Mucosa of descending colon (tissue), 3 donors: ENCODE measurements at regions not wholly inside any gene's neighbourhood (a gene's known extent, or its start where the extent isn't known, plus 50 kb on each side); places are given as distances from the start of the nearest gene placed in this dataset.

Experiments
- ATAC-seq: fragments of 200-7000 bp; cut with Tn5 transposase; one replicate; pipeline ENCODE4 v1.9.1; 2020; ENCODE audit warnings: mild to moderate bottlenecking, moderate library complexity
- DNase-seq, 3 donors: peaks; one replicate each; pipeline ENCODE4 v3.0.0-alpha.2; 2020
- H3K36me3 ChIP-seq: fragments of 200-600 bp; one replicate; pipeline ENCODE4 v1.8.0; 2021; ENCODE audit warnings: low read depth, mild to moderate bottlenecking
- H3K4me1 ChIP-seq: fragments of 200-600 bp; one replicate; pipeline ENCODE4 v1.8.0; 2021; ENCODE audit warnings: low read depth, mild to moderate bottlenecking
- H3K4me3 ChIP-seq: fragments of 200-600 bp; one replicate; pipeline ENCODE4 v1.8.0; 2021; ENCODE audit warnings: mild to moderate bottlenecking
- H3K9me3 ChIP-seq: fragments of 200-600 bp; one replicate; pipeline ENCODE4 v1.8.0; 2021; ENCODE audit warnings: mild to moderate bottlenecking
- CTCF ChIP-seq: fragments of 200-600 bp; IDR thresholded peaks from one replicate; pipeline ENCODE4 v1.8.0; 2022; ENCODE audit warnings: antibody characterized with exemption, mild to moderate bottlenecking
- intact Hi-C, 2 donors: fragments of 100-400 bp; cut with DNase I in 1 of 2; cut with micrococcal nuclease in 1 of 2; formaldehyde crosslinking; loops; one replicate each; pipeline versions ENCODE4 v1.11.0 to v1.11.1; 2022; cut with DNase I, micrococcal nuclease
- donor health status: DM: no; HTN: no; CAD: no; lungs with moderate emphysema.
- donor health status: DM: no; HTN: no; CAD: no.
- donor health status: DM: no; HTN: yes; CAD: no.

- no peak for ATAC-seq
Observed at GRCh38 chr4:79584902-79585301, 176.9 kb upstream of the GK2 start.

GRCh38 chr4:79584352-79584751 lies 176.3 kb upstream of the GK2 start:
- Histone ChIP-seq H3K9me3 (no peaks in the 10 kb centered on the region), H3K4me1 (no peaks in the 10 kb centered on the region), H3K4me3 (no peak overlapping the region), H3K36me3 (no peaks in the 10 kb centered on the region)
- no peak for TF ChIP-seq CTCF
- intact Hi-C loops = no loop called here
- ATAC-seq (no peak), DNase-seq (no peak)

More at GRCh38 chr4:79584902-79585301, 176.9 kb upstream of the GK2 start:
- Histone ChIP-seq H3K4me3 (no peak overlapping the region), H3K4me1 (no peaks in the 10 kb centered on the region), H3K9me3 (no peaks in the 10 kb centered on the region), H3K36me3 (no peaks in the 10 kb centered on the region)
- intact Hi-C loops = no loop called here
- TF ChIP-seq CTCF = no peak
- no peak for DNase-seq

- Histone ChIP-seq H3K36me3 (no peaks in the 10 kb centered on the region), H3K4me1 (no peaks in the 10 kb centered on the region), H3K4me3 (no peak overlapping the region), H3K9me3 (no peaks in the 10 kb centered on the region)
- TF ChIP-seq CTCF = no peak
- ATAC-seq = no peak
- DNase-seq = peak in 2 of 3 donors; percentile 5 to 24
- intact Hi-C loops = loop anchor here in 1 of 2 donors (5.0 kb wide), 1 partner anchor 536 kb away; no protein-coding TSS in a partner anchor
Observed at GRCh38 chr4:79578606-79579005, 170.6 kb upstream of the GK2 start.

GRCh38 chr4:79576429-79576753 lies 168.4 kb upstream of the GK2 start:
- DNase-seq (peak in 1 of 3 donors; percentile 30), ATAC-seq (peak; percentile 65)
- Histone ChIP-seq H3K4me1 (no peaks in the 10 kb centered on the region), H3K9me3 (no peaks in the 10 kb centered on the region), H3K36me3 (no peaks in the 10 kb centered on the region), H3K4me3 (no peak overlapping the region)
- no peak for TF ChIP-seq CTCF
- intact Hi-C loops = loop anchor here in 1 of 2 donors (5.0 kb wide), 1 partner anchor 534 kb away; no protein-coding TSS in a partner anchor

GRCh38 chr4:79575709-79576428 lies 167.8 kb upstream of the GK2 start:
- peak; percentile 26 for ATAC-seq
- H3K36me3 ChIP-seq = no peaks in the 10 kb centered on the region
- intact Hi-C loops = loop anchor here in 1 of 2 donors (5.0 kb wide), 1 partner anchor 534 kb away; no protein-coding TSS in a partner anchor
- H3K4me1 ChIP-seq = no peaks in the 10 kb centered on the region
- H3K9me3 ChIP-seq = no peaks in the 10 kb centered on the region
- H3K4me3 ChIP-seq = no peak overlapping the region
- no peak for DNase-seq
- TF ChIP-seq CTCF = no peak
